GM12892 (cell line): ENCODE measurements at regions not wholly inside any gene's neighbourhood (a gene's known extent, or its start where the extent isn't known, plus 50 kb on each side); places are given as distances from the start of the nearest gene placed in this dataset.

Experiments
- POLR2AphosphoS5 ChIP-seq: IDR thresholded peaks from 2 replicates; pipeline ENCODE4 v1.6.1; 2011; ENCODE audit warnings: low read depth, low read length, control low read depth
- TAF1 ChIP-seq: IDR thresholded peaks from 2 replicates; pipeline ENCODE4 v1.6.1; 2011; ENCODE audit warnings: low read depth, mild to moderate bottlenecking, control low read depth, low read length, borderline replicate concordance

GRCh38 chr10:124328477-124329220 is 90.1 kb downstream of the OAT start:
- TF ChIP-seq POLR2AphosphoS5 (no peak), TAF1 (no peak)
